ENCODE measurements at regions not wholly inside any gene's neighbourhood (a gene's known extent, or its start where the extent isn't known, plus 50 kb on each side); places are given as distances from the start of the nearest gene placed in this dataset.

- no peaks in the 10 kb centered on the region for H3K36me3 ChIP-seq (ENCODE audit: control insufficient read depth, insufficient read depth, low read length)
- H3K4me3 ChIP-seq (ENCODE audit: low read depth in 2 of 2, low read length in 2 of 2), result no peak overlapping the region
- H3K27me3 ChIP-seq (ENCODE audit: control insufficient read depth, insufficient read depth, low read length), result no peaks in the 10 kb centered on the region
- DNase-seq (ENCODE audit: low read depth, low spot score), result no peak
- no TSS peak for BruUV-seq (replicated peaks)
- POLR2A ChIA-PET, result no interaction called here
- no peak for ATAC-seq
- CTCF ChIA-PET, result no interaction called here
- H3K4me1 ChIP-seq (ENCODE audit: control insufficient read depth, insufficient read depth, low read length), result no peaks in the 10 kb centered on the region
- no peak overlapping the region for H3K27ac ChIP-seq (ENCODE audit: low read length)
- TF ChIP-seq REST (IDR thresholded peaks at IDR 0.05; ENCODE audit: insufficient read depth in 1 of 2, low read depth in 2 of 2, low read length in 1 of 2), result no peak
- TF ChIP-seq SIN3A (IDR thresholded peaks at IDR 0.05; ENCODE audit: borderline replicate concordance, insufficient read depth, low read depth, low read length), result no peak
- no peak for TF ChIP-seq POLR2AphosphoS5 (IDR thresholded peaks at IDR 0.05; ENCODE audit: low read depth, low read length)
- no peak for TF ChIP-seq CTCF (IDR thresholded peaks at IDR 0.05)
- TF ChIP-seq TCF7L2 (IDR thresholded peaks at IDR 0.05; ENCODE audit: low read depth, low read length), result no peak
- intact Hi-C loops (cut with micrococcal nuclease; ENCODE audit: unreplicated experiment), result no loop called here
- H3K9me3 ChIP-seq (ENCODE audit: control insufficient read depth, insufficient read depth, low read depth, low read length), result no peaks in the 10 kb centered on the region
- in situ Hi-C loops (cut with HindIII; ENCODE audit: low pct_unique_long_range_greater_than_20kb, low sequenced_read_pairs), result no loop called here
These were observed 313.6 kb upstream of the ANO3 start for GRCh38 chr11:26018336-26018735.

- POLR2A ChIA-PET, result no interaction called here
- Histone ChIP-seq H3K4me1 (ENCODE audit: control insufficient read depth, insufficient read depth, low read length) (no peaks in the 10 kb centered on the region), H3K27ac (ENCODE audit: low read length) (no peak overlapping the region), H3K36me3 (ENCODE audit: control insufficient read depth, insufficient read depth, low read length) (no peaks in the 10 kb centered on the region), H3K4me3 (ENCODE audit: low read depth in 2 of 2, low read length in 2 of 2) (no peak overlapping the region), H3K27me3 (ENCODE audit: control insufficient read depth, insufficient read depth, low read length) (no peaks in the 10 kb centered on the region), H3K9me3 (ENCODE audit: control insufficient read depth, insufficient read depth, low read depth, low read length) (no peaks in the 10 kb centered on the region)
- BruUV-seq (replicated peaks), result no TSS peak
- ATAC-seq, result no peak
- intact Hi-C loops (cut with micrococcal nuclease; ENCODE audit: unreplicated experiment), result no loop called here
- CTCF ChIA-PET, result no interaction called here
- no peak for DNase-seq (ENCODE audit: low read depth, low spot score)
- TF ChIP-seq REST (IDR thresholded peaks at IDR 0.05; ENCODE audit: insufficient read depth in 1 of 2, low read depth in 2 of 2, low read length in 1 of 2) (no peak), SIN3A (IDR thresholded peaks at IDR 0.05; ENCODE audit: borderline replicate concordance, insufficient read depth, low read depth, low read length) (no peak), POLR2AphosphoS5 (IDR thresholded peaks at IDR 0.05; ENCODE audit: low read depth, low read length) (no peak), TCF7L2 (IDR thresholded peaks at IDR 0.05; ENCODE audit: low read depth, low read length) (no peak), CTCF (IDR thresholded peaks at IDR 0.05) (no peak)
- in situ Hi-C loops (cut with HindIII; ENCODE audit: low pct_unique_long_range_greater_than_20kb, low sequenced_read_pairs), result no loop called here
These were observed 312.5 kb upstream of the ANO3 start for GRCh38 chr11:26019386-26019785.
